Colonic mucosa (tissue), 4 donors: ENCODE measurements at regions not wholly inside any gene's neighbourhood (a gene's known extent, or its start where the extent isn't known, plus 50 kb on each side); places are given as distances from the start of the nearest gene placed in this dataset.
"Not testable (repeated sequence)": the region's sequence is repeated elsewhere in the genome, so short reads cannot be mapped to it uniquely, and the experiment has no call there.

ENCODE experiments used
- DNase-seq: peaks from one replicate; pipeline ENCODE4 v3.0.0-alpha.2; 2020
- H3K27ac ChIP-seq: fragments of 200-600 bp; one replicate; pipeline ENCODE4 v1.8.0; 2021
- H3K27me3 ChIP-seq: fragments of 200-600 bp; one replicate; pipeline ENCODE4 v1.8.0; 2021
- H3K36me3 ChIP-seq: fragments of 200-600 bp; one replicate; pipeline ENCODE4 v1.8.0; 2021
- H3K4me1 ChIP-seq: fragments of 200-600 bp; one replicate; pipeline ENCODE4 v1.8.0; 2021; ENCODE audit warnings: mild to moderate bottlenecking
- H3K4me3 ChIP-seq: fragments of 200-600 bp; one replicate; pipeline ENCODE4 v1.8.0; 2021
- H3K9ac ChIP-seq, 2 donors: one replicate each; pipeline ENCODE4 v1.7.0; 2013; ENCODE audit warnings: control low read depth in 2 of 2, low read depth in 2 of 2, low read length in 2 of 2
- H3K9me3 ChIP-seq: fragments of 200-600 bp; one replicate; pipeline ENCODE4 v1.8.0; 2021
- intact Hi-C: fragments of 100-400 bp; cut with DNase I; formaldehyde crosslinking; loops from one replicate; pipeline ENCODE4 v1.14.1; 2022
- TF ChIP-seq, protein P1 (sequence below): fragments of 200-600 bp; IDR thresholded peaks from one replicate; pipeline ENCODE4 v1.8.0; 2022; ENCODE audit warnings: antibody characterized with exemption, mild to moderate bottlenecking
- donor health status: healthy.
- donor health status: DM: no; HTN: no; CAD: no.
- donor health status: DM: no; HTN: no; CAD: no.

DNA sequence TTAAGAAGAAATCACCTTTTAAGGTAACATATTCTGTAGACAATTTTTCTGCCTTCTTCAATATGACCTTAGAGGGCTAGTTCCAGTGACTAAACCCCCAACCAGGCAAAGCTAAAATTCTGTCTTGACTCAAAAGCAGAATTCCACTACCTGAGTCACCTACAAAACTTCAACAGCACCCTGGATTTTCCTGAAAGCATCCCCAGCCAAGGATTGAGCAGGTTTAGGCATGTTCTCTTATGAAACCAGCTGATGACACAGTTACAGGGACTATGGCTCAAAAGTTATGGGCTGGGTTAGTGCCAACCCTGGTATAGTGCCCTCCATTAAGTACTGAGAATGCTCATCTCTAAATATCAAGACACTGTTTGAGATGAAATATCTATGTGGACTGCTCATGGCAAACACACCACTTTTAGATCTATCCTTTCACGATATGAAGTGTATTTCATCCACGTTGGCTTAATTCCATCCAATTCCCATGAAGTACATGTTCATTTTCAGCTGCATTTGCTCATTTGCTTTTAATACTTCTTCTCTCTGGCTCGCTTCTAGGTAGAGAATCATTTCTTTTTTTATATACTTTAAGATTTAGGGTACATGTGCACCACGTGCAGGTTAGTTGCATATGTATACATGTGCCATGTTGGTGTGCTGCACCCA, 53.6 kb upstream of the TNFAIP3 start:
- Histone ChIP-seq H3K4me3 (no peak overlapping the region), H3K36me3 (no peaks in the 10 kb centered on the region), H3K4me1 (no peaks in the 10 kb centered on the region), H3K27me3 (no peaks in the 10 kb centered on the region), H3K27ac (no peak overlapping the region), H3K9ac (no peak overlapping the region), H3K9me3 (no peaks in the 10 kb centered on the region)
- TF ChIP-seq, protein P1, sequence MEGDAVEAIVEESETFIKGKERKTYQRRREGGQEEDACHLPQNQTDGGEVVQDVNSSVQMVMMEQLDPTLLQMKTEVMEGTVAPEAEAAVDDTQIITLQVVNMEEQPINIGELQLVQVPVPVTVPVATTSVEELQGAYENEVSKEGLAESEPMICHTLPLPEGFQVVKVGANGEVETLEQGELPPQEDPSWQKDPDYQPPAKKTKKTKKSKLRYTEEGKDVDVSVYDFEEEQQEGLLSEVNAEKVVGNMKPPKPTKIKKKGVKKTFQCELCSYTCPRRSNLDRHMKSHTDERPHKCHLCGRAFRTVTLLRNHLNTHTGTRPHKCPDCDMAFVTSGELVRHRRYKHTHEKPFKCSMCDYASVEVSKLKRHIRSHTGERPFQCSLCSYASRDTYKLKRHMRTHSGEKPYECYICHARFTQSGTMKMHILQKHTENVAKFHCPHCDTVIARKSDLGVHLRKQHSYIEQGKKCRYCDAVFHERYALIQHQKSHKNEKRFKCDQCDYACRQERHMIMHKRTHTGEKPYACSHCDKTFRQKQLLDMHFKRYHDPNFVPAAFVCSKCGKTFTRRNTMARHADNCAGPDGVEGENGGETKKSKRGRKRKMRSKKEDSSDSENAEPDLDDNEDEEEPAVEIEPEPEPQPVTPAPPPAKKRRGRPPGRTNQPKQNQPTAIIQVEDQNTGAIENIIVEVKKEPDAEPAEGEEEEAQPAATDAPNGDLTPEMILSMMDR: no peak
- intact Hi-C loops: no loop called here
- DNase-seq: no peak

DNA sequence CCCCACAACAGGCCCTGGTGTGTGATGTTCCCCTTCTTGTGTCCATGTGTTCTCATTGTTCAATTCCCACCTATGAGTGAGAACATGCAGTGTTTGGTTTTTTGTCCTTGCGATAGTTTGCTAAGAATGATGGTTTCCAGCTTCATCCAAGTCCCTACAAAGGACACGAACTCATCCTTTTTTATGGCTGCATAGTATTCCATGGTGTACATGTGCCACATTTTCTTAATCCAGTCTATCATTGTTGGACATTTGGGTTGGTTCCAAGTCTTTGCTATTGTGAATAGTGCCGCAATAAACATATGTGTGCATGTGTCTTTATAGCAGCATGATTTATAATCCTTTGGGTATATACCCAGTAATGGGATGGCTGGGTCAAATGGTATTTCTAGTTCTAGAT, 53.0 kb upstream of the TNFAIP3 start:
- H3K4me1 ChIP-seq, DNase-seq, H3K27ac ChIP-seq, H3K9ac ChIP-seq, H3K9me3 ChIP-seq, intact Hi-C loops, H3K4me3 ChIP-seq, H3K36me3 ChIP-seq, H3K27me3 ChIP-seq: not testable (repeated sequence)

DNA sequence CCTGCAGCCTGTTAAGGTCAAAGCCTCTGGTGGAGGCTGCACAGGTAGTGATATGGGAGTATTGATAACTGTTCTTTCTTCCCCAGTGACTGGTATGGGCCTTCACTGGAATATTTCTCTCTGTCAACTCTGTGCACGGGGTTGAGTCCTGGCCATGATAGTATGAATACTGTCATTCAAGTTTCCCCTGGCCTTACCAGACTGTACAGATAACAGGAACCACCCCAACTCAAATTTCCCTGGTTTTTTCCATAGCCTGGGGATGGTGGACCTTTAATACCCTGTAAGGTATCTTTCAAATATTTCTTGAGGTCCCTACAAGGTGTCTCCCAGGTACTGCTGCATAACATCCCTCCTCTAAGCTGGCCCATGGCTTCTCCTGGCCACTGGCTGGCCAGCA, 51.4 kb upstream of the TNFAIP3 start:
- Histone ChIP-seq H3K4me1 (no peaks in the 10 kb centered on the region), H3K9me3 (no peaks in the 10 kb centered on the region), H3K27me3 (no peaks in the 10 kb centered on the region), H3K9ac (no peak overlapping the region), H3K4me3 (no peak overlapping the region), H3K27ac (no peak overlapping the region), H3K36me3 (no peaks in the 10 kb centered on the region)
- intact Hi-C loops: no loop called here
- TF ChIP-seq, protein P1: no peak
- no peak for DNase-seq

DNA sequence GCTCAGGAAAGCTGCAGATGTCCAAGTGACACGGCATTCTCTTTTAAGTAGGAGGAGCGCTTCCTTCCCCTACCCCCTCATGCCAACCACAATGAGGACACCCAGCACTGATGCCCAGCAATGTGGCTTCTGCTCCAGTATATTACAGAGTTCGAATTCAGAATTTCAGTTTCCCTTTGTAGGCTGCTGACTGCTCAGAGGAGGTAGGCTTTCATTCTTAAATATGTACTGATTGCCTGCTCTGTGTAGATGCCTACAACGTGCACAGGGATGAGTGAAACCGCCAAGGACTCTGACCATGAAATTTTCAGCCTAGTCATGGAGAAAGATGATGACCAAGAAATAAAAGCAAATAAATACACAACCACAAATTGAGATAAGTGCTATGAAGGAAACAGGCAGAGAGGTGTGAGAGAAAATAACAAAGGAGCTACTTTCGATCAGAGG, 50.9 kb upstream of the TNFAIP3 start:
- Histone ChIP-seq H3K27me3 (no peaks in the 10 kb centered on the region), H3K36me3 (no peaks in the 10 kb centered on the region), H3K27ac (no peak overlapping the region), H3K4me1 (no peaks in the 10 kb centered on the region), H3K9me3 (no peaks in the 10 kb centered on the region), H3K4me3 (no peak overlapping the region), H3K9ac (no peak overlapping the region)
- TF ChIP-seq, protein P1: no peak
- intact Hi-C loops: no loop called here
- no peak for DNase-seq

DNA sequence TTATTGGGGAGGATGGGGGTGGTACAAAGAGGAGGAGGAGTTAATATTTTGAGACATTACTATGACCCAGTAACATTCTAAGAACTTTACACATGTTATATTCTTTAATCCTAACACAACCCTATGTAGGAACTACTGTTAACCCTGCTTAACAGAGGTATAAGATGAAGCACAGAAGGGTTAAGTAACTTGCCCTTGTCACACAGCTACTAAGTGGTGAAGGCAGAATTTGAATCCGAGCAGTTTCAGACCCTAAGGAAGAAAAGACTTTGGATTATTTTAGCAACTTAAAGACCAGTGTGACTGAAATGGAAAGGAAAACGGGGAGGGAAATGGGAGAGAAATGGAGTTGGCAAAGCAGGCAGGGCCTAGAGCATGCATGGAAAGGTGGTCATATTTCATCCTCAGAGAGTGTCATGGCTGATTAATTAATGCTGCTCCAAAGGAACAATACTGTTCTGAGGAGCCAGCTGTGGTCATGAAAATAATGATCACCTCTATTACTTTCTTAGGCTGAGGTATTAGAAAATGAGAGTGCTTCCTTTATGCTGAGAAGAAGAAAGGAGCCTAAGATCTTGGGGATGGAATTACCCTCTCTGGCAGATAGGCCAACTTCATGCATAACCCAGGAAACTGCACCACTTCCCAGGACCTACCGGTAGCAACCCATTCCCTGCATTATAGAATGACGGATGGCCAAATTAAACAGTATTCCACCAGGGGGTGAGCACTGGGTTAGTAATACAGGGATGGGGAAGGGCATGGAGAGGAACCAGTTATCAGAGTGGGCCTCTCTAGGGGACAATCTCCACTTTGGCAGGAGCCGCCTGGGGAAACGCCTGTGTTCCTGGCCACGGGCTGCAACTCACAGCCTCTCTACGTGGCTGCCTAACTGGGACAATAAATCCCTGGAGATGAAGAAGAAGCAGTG, 50.1 kb upstream of the TNFAIP3 start:
- no peak overlapping the region for H3K9ac ChIP-seq
- TF ChIP-seq, protein P1: no peak
- H3K9me3 ChIP-seq: no peaks in the 10 kb centered on the region
- H3K36me3 ChIP-seq: no peaks in the 10 kb centered on the region
- H3K27me3 ChIP-seq: no peaks in the 10 kb centered on the region
- H3K27ac ChIP-seq: no peak overlapping the region
- DNase-seq: no peak
- H3K4me1 ChIP-seq: no peaks in the 10 kb centered on the region
- H3K4me3 ChIP-seq: no peak overlapping the region
- intact Hi-C loops: no loop called here
